Activated CD4-positive, alpha-beta T cell treated with anti-CD3 and anti-CD28 coated beads, Interleukin-2, Interleukin-4, amounts not matched to agents 100 ng/mL and 50 ng/mL, durations not matched to agents 16 hours and 8 hours (primary cell): ENCODE measurements at regions not wholly inside any gene's neighbourhood (a gene's known extent, or its start where the extent isn't known, plus 50 kb on each side); places are given as distances from the start of the nearest gene placed in this dataset.
"Not testable (repeated sequence)": the region's sequence is repeated elsewhere in the genome, so short reads cannot be mapped to it uniquely, and the experiment has no call there.

Experiments used
- DNase-seq: peaks from one replicate; pipeline ENCODE4 v3.0.0-alpha.2; 2020; ENCODE audit warnings: low spot score

DNA sequence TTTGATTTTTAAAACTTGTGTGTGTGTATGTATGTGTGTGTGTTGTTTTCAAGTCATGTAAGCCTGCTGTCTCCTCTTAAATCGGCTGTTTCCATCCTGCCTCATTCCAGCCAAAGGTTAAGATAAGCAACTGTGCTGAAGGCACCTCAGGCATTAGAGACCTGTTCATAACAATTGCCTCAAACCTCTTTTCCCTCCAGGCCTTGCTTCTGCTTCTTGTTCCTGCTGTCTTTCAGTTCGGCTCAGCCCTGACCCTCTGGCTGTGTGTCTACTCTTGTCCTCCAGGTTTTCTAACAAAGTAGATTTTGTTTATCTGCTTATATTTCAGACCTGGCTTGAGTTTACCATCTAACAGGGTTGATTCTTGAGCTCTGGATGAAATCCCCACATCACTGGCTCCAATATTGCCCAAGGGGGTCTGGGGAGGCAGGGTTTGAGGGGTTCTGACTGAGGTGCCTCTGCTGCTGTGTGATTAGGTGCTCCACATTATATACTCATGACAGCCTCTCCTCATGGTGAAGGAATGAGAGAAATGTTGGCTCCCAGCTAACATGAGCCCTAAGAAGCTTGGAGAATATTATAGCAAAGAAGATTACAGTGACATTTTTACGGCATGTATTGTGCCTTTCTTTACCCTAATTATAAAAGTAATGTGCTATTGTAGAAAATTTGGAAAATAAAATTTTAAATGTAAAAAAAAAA, 229.7 kb upstream of the PIK3R1 start:
- no peak for DNase-seq

DNA sequence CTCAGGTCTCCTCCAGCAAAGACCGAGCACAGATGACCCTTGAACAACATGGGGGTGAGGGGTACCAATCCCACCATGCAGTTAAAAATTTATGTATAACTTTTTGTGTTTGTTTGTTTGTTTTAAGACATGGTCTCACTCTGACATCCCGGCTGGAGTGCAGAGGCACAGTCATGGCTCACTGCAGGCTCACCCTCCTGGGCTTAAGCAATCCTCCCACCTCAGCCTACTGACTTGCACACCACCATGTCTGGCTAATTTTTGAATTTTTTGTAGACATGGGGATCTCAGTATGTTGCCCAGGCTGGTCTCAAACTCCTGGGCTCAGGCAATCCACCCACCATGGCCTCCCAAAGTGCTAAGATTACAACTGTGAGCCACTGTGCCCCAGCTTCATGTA, 231.0 kb upstream of the PIK3R1 start:
- no peak for DNase-seq

GRCh38 chr5:67983251-67984110, 232.1 kb upstream of the PIK3R1 start:
- peak; percentile 16 for DNase-seq

- not testable (repeated sequence) for DNase-seq
Measured at GRCh38 chr5:67982160-67982559, 233.4 kb upstream of the PIK3R1 start.

DNA sequence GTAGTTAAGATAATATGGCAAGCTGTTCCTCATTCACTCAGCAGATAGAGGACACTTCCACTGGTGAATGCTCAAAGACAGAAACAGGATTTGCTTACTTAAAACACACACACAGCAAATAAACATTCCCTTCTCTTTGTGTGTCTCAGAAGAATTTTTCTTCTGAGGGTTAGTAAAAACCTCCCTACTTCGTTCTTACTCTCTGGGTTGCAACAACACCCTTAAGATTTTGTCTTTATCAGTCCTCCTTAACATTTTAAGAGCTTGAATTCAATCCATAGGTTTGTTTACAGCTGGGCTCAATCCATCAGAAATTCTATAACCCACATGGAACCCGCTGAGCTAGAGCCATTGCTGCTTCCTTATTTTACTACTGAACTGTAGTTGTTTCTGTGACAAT, 237.4 kb upstream of the PIK3R1 start:
- no peak for DNase-seq

GRCh38 chr5:67976891-67977601, 238.5 kb upstream of the PIK3R1 start:
- no peak for DNase-seq

- DNase-seq = no peak
Measured at GRCh38 chr5:67976181-67976580, 239.4 kb upstream of the PIK3R1 start.

GRCh38 chr5:67974471-67974870, 241.1 kb upstream of the PIK3R1 start:
- DNase-seq = no peak

DNA sequence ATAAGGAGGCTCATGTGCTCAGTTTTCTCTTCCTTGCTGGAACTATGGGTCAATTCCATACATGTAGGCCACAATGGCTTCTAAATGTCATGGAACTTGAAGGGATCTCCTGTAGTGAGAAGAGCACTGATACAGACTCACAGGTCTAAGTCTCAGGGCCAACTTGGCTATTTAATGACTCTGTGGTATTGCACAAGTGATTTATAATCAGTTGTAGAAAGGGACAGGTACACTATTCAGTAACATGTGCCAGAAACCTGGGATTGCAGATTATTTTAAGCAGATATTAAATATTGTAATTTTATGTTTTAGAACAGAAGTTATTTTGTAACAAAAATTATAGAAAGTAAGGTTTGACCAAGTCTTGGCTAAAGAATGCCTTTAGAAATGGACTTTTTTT, 241.5 kb upstream of the PIK3R1 start:
- DNase-seq = no peak

GRCh38 chr5:67971971-67972821, 243.4 kb upstream of the PIK3R1 start:
- DNase-seq = no peak

GRCh38 chr5:67971223-67971830, 244.2 kb upstream of the PIK3R1 start:
- DNase-seq = no peak

- DNase-seq = no peak
Measured at GRCh38 chr5:67969631-67970030, 245.9 kb upstream of the PIK3R1 start.

GRCh38 chr5:67969176-67969575, 246.4 kb upstream of the PIK3R1 start:
- no peak for DNase-seq

DNA sequence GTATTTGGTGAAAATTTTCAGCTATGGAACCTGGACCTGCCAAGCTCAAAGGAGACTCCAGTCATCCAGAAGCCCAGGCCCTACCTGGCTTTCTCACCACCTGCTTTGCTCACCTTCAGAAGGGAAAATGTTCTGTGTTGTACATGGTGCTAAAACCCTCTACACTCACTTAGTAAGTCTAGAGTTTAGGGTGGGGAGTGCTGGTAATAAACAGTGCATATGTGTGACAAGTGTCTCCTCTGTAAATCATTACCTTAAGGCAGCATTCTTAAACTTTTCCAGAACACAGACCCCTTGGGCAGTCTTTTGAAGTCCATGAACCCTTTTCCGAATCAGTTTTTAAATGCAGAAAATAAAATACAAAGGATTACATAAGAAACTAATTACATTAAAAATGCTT, 248.8 kb upstream of the PIK3R1 start:
- no peak for DNase-seq

DNA sequence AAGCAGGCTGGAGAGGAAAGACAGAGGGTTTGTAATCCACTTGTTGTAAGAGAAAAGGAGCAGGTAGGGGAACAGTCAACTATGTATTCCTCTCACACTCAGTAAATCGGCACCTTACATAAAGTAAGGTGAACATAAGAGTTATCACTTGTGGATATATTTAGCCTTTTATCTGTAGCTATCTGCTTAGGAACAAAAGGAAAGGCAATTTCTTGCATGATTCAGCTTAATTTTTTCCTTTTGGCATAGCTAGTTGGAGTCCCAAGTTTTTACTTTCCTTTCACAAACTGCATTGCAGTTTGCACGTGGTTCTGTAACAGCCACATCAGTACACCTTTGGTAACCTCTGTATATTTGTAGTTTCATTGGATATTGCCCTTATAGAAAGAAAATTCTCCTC, 250.9 kb upstream of the PIK3R1 start:
- no peak for DNase-seq

- DNase-seq = no peak
Measured at GRCh38 chr5:67963789-67964519, 251.6 kb upstream of the PIK3R1 start.

DNA sequence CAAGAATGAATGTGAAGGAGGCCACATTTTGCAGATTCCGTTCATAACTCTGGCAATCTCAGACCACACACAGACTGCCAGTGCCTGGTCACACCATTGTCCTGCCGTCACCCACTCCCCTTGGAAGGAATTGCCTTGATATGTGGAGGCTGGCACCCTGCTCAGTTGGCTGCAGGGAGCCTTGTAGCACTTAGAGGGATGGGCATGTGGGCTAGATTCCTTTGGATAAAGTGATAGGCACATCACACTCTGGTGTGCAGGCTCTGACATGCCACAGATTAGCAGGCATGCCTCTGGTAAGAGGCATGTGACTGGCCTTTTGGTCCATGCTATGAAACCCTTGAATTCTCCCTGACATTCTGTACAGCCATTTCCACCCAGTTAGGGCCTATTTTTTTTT, 254.6 kb upstream of the PIK3R1 start:
- no peak for DNase-seq

- DNase-seq = no peak
Measured at GRCh38 chr5:67957374-67957773, 258.2 kb upstream of the PIK3R1 start.

- no peak for DNase-seq
Measured at GRCh38 chr5:67954351-67954750, 261.2 kb upstream of the PIK3R1 start.

DNA sequence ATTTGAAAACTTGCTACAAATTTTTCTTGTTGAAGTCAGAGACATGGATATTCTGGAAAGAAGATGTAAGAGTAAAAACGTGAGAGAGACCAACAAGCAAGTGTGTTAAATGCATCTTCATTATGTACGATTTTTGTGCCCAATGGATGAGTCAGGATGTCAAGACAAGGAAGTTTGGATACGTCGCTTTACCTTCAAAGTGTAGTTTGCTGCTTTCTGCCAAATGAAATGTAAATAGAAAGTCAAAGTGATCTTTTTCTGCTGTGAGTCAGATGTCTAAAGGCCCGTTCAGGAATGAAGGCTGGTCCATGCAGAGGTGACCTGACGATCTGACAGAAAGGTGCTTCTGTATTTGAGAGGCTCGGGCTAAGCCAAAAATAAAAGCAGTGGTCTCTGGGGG, 273.1 kb upstream of the PIK3R1 start:
- DNase-seq = no peak
